Posterior vena cava (tissue), 2 donors: ENCODE measurements at regions not wholly inside any gene's neighbourhood (a gene's known extent, or its start where the extent isn't known, plus 50 kb on each side); places are given as distances from the start of the nearest gene placed in this dataset.

Source experiments
- DNase-seq: peaks from one replicate; pipeline ENCODE4 v3.0.0-alpha.2; 2020; ENCODE audit warnings: low spot score
- intact Hi-C, 2 donors: fragments of 100-400 bp; cut with DNase I; formaldehyde crosslinking; loops; one replicate each; pipeline versions ENCODE4 v1.14.1 to v1.14.2; 2022 to 2023
- donor health status: DM: yes; HTN: yes; CAD: no.
- donor health status: DM: yes; HTN: yes; CAD: no.

DNA sequence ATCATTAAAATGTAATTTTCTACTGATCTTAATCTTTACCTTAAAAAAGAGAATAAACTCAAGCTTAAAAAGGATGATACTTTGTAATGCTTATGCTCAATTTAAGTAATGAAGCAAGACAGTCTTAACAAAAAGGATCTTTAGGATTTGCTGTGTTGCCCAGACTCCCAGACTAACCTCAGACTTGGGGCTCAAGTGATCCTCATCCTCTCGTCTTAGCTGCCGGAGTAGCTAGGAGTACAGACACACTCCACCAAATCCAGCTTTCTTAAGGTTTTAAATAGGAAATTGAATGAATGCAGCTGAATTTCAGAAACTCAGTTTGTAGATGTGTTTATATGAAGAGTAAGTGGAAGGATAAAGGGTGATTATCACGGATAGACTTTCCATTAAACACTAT, 400.5 kb upstream of the DAB2 start:
- intact Hi-C loops, result no loop called here
- no peak for DNase-seq

DNA sequence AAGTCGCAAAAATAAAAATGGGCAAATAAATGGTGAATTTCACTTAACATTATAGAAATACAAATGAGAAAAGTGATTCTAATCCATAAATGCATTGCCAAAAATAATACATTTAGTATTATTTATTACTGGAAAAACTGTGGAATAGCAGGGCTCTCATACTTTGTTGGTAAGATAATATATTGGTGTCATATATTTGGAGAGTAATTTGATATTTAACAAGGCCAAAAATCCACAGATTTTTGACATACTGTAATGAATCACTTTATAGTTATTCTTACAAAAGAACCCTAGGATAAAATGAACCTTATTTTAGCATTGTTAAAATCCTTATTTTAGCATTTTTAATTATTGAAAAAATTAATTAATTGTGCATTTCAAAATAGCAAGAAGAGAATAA, 397.2 kb upstream of the DAB2 start:
- DNase-seq, result no peak

DNA sequence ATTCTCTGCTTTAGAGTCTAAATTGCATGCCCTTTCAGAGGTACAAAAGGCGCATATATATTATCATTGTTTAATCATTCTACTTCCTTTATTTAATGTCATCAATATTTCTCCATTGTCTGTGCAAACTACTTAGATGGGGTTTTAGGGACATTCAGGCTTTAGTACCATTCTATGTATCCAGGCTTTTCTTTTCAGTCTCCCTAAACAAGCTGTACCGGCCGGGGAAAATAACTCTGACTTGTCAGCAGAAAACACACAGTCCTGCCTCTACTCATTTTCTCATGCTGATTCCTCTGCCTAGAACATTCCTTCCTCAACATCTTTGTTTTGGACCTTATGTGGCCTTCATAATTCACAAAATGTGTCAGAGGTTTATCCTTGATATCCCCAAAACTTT, 392.1 kb upstream of the DAB2 start:
- intact Hi-C loops, result no loop called here
- no peak for DNase-seq

More for the DNA sequence above, 397.2 kb upstream of the DAB2 start:
- intact Hi-C loops, result loop anchor here in 1 of 2 donors (5.0 kb wide), 1 partner anchor 380 kb away; no protein-coding TSS in a partner anchor

DNA sequence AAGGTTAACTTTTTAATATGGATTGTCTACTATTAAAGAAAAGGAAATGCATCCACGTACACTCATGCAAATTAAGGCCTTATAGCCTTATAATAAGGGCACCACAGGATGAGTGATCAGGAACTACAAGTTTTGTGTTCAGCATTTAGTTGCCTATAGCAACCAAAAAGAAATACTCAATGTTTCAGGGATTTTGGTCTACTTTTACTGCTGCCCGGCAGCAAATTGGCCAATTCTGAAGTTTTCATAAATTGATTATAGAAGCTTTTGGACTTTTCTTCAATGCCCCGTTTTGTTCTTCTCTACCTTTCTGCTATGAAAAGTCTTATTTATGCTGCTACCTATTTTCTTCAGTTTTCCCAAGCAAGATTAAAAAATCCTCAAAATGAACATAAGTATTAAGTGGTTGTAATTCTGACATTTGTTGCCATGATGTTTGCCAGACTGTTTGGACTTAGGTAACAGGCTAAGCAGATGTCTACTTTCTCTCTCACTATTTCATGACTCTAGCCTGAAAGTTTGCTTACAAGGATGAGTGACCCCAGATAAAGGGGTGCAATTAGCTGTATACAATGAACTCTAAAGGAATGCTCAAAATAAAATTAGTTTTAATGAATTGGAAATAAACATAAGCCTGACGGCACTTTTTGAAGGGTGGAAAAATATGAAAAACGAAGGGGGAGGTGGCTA, 391.5 kb upstream of the DAB2 start:
- DNase-seq, result no peak
- intact Hi-C loops, result no loop called here

DNA sequence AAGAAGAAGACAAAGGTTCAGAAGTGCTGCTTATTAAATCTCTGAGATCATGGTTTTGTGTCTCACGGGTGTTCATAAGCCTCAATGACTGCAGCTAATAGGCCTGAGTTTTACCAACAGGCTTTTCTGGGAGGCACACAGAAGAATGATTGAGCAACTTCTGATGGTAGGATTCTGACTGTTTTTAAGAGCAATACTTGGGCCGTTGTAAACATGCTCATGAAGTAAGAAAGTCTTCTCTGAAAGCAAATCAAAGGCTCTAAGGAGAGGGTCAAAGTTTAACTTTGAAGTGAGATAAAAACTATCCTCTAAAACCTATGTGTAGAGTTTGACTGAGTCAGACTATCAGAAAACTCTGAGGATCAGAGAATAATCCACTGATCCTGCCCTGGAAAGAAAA, 390.9 kb upstream of the DAB2 start:
- intact Hi-C loops, result no loop called here
- no peak for DNase-seq

- intact Hi-C loops, result no loop called here
These were observed 386.6 kb upstream of the DAB2 start for GRCh38 chr5:39811381-39811780.

GRCh38 chr5:39808656-39809055, 383.9 kb upstream of the DAB2 start:
- intact Hi-C loops, result no loop called here
- DNase-seq, result no peak

More at GRCh38 chr5:39811381-39811780, 386.6 kb upstream of the DAB2 start:
- DNase-seq, result no peak

DNA sequence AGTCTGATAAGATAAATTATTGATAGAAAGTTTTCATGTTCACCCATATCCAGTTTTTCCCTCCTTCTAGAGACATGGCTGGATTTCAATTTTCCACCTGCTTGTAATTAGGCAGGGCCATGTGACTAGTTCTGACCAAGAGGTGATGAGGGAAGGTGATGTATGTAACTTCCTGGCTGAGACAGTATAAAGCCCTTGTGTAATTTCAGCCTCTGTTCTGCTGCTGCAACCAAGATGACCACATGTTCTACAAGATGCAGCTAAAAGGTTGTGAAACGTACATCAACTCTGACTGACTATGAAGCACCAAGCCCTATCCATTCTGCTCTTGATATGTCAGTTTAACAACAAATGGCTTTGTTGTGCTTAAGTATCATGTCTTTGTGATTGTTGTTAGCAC, 376.5 kb upstream of the DAB2 start:
- no peak for DNase-seq
- intact Hi-C loops, result no loop called here

- intact Hi-C loops, result no loop called here
- DNase-seq, result no peak
These were observed 375.3 kb upstream of the DAB2 start for GRCh38 chr5:39800042-39800601.

GRCh38 chr5:39799242-39799641, 374.5 kb upstream of the DAB2 start:
- intact Hi-C loops, result no loop called here
- DNase-seq, result no peak

GRCh38 chr5:39794513-39795210, 369.9 kb upstream of the DAB2 start:
- intact Hi-C loops, result no loop called here
- no peak for DNase-seq

GRCh38 chr5:39785410-39785809, 360.6 kb upstream of the DAB2 start:
- no peak for DNase-seq
- intact Hi-C loops, result no loop called here

GRCh38 chr5:39783756-39784421, 359.1 kb upstream of the DAB2 start:
- intact Hi-C loops, result no loop called here
- no peak for DNase-seq

DNA sequence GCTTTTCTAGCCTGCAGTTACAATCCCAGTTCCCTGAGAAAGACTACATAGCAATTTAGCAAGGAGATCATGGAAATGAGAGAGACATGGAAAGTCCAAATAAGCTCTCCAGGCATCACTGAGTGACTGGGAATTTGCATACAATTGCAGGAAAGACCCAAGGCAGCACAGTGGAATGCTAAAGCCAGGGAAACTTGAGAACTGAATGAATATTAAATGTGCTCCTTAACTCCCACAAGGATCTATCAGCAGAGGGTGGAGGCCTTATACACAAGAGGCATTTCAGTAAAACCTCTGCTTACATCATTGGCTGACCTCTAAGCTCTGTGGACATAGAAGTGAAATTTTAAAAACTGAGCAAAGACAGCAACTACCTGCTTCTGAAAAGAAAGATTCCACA, 355.6 kb upstream of the DAB2 start:
- intact Hi-C loops, result no loop called here
- no peak for DNase-seq

- no peak for DNase-seq
- intact Hi-C loops, result loop anchor here in 1 of 2 donors (10.0 kb wide), 1 partner anchor 265 kb away; no protein-coding TSS in a partner anchor
These were observed 355.1 kb upstream of the DAB2 start for GRCh38 chr5:39779831-39780230.

- intact Hi-C loops, result loop anchor here in 1 of 2 donors (10.0 kb wide), 1 partner anchor 269 kb away; no protein-coding TSS in a partner anchor
These were observed 351.1 kb upstream of the DAB2 start for GRCh38 chr5:39775797-39776365.

DNA sequence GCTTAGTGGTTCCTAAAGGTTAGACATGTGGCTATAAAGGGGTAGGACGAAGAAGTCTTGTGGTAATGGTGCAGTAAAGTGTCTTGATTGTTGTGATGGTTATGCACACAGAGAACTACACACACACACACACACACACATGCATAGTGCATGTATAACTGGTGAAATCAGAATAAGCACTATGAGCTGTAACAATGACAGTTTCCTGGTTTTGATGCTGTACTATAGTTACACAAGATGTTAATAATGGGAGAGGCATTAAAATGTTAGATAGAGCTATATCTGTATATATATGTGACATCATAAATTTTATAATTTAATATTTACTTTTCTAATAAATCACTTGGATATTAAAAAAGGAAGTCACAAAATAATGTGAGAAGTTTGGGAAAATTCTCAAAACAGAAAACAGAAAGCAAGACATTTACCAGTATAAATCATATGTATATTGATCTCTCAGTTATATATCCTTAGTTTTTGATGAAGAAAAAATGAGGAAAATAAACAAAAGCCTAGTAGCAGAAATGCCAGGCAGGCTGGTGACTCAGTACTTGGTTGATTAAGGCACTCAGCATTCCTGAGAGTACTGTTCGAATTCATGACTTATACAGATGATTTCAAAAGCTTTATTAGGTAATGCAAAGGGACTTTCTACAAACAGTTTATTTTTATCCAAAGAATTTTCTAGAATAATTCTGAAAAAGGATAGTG, 350.5 kb upstream of the DAB2 start:
- intact Hi-C loops, result loop anchor here in 1 of 2 donors (10.0 kb wide), 1 partner anchor 270 kb away; no protein-coding TSS in a partner anchor

More at GRCh38 chr5:39775797-39776365, 351.1 kb upstream of the DAB2 start:
- no peak for DNase-seq

DNA sequence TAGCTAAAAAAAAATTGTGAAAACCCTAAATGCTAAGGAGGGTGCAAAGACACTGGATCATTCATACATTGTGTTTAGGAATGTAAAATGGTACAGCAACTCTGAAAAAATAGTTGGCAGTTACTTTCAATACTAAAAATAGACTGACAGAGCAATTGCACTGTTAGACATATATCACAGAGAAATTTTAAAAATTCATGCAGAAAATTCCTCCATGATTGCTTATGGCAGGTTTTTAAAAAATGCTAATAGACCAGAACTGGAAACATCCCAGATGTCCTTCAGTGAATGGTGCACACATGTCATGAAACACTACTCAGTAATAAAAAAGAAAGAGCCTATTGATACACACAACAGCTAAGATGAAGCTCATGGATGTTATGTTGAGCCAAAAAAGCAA, 349.8 kb upstream of the DAB2 start:
- intact Hi-C loops, result loop anchor here in 1 of 2 donors (10.0 kb wide), 1 partner anchor 270 kb away; no protein-coding TSS in a partner anchor
- DNase-seq, result no peak

More for the DNA sequence above, 350.5 kb upstream of the DAB2 start:
- DNase-seq, result no peak

DNA sequence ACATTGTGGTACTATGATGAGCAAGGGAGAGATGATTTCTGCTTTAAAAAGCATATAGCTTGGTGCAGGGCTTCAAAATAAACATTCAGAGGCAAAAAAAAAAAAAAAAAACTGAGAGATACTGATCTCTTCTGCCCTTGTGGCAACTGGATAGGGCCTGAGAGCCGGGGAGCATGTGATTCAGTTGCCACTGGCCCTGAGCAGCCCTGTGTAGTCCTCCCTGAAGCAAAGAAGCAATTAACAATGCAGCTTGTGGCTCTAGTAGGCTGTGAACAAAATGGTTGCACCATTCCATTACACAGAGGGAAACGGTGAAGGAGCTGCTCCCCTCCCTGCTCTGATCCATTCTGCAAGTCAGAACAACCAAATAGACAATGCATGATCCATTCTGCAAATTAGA, 347.5 kb upstream of the DAB2 start:
- intact Hi-C loops, result loop anchor here in 1 of 2 donors (10.0 kb wide), 1 partner anchor 272 kb away; no protein-coding TSS in a partner anchor
- no peak for DNase-seq
